Fibroblast of skin of left quadriceps (primary cell): ENCODE measurements at regions not wholly inside any gene's neighbourhood (a gene's known extent, or its start where the extent isn't known, plus 50 kb on each side); places are given as distances from the start of the nearest gene placed in this dataset.

ENCODE experiments used
- DNase-seq, 2 experiments: peaks; one replicate each; pipeline ENCODE4 v3.0.0-alpha.2; 2013; ENCODE audit warnings: low read depth in 2 of 2

DNA sequence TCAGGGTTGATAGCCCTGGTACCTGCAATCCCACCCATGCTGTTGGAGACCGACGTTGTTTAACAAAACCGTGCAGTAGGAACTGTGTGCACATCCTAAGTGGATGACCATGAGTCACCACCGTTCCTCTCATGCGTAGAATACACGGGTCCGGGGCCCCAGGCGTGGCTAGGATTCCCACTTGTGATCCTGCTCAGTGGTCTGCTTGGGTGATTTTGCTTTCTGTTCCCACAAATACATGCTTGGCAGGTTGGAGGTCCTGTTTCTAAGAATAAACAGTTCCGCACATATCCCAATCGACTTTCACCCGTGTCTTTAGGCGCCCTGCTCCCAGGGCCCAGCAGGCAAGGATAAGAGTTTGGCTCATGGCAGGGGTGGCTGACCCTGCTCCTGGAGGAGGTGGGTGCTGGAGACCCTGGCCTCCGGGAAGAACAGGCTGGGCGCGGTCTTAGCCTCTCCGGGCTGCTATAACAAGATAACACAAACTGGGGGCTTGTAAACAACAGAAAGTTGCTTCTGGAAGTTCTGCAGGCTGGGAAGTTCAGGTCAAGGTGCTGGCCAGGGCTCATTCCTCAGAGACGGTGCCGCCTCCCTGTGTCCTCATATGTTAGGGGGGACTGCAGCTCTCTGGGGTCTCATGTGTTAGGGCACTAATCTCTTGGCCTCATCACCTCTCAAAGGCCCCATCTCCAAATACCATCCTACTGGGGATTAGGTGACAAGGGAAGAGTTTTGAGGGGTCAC lies 1028.3 kb downstream of the BRD1 start:
- DNase-seq: no peak

DNA sequence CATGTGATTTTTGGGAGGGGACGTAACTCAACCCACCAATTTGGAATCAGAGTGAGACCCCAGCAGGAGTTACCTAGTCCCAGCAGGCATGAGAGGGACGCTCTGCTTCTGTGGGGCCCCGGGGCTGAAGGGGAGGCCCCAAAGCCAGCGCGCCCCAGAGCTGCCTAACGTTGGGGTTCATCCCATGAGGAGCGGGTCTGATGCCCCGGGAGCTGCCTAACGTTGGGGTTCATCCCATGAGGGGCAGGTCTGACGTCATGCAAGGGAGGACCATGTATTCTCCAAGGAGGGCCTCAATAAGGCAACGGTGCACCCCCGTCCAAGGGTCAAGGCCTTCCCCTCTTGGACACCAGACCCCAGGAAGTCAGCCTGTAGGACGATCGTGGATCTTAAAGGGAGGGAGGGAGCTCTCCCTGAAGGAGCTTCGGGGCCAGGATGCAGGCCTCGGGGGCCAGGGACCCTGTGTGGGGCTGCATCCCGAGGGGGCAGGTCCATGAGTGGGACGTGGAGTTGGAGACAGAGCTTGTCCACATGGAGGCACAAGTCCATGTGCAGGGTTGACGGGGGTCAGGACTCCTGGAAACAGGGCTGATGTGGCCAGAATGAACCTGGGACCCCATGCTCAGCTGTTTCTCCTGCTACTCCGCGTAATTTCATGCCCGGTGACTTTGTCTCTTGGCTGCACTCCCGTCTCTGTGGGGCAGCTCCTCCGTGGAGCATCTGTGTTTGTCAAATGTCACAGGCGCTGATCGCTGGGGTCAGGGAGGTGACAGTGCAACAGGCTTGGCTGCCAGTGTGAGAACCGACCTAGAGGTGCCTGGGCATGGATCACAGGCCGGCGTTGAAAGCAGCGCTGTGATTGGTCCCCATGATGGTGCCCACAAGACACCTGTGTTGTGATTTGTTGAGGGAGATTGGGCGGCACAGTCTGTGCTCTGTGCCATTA lies 1029.1 kb downstream of the BRD1 start:
- no peak for DNase-seq

- DNase-seq: no peak
These were observed 1029.9 kb downstream of the BRD1 start for GRCh38 chr22:48797731-48798130.

DNA sequence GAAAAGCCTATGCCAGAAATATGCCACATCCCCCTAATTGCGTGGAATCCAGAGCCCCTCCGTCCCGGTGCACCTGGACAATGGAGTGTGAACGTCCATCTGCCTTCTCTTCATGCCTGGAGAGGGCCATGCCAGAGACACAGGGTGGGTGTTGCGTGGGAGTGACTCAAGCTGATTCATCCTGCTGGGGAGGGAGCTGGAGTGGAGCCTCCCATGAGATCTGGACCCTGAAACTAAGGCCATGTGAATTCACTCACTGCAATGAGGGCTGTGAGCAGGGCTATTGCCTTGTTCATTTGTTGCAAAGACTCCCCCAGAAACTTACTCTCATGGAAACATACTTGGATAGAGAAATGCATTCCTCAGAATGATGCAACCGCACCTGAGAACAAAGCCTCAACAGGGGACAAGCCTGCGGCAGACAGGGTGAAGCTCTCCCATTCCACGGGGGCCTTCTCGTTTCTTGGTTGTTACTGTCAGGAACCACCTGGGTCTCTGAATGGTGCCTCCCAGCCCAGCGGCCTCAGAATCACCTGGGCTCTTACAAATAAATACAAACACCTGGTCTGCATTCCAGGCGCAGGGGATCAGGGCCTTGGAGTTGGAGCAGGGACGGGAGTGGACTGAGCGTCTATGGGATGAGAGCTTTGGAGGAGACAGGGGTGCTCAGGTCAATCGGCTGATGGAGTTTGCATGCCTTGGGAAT lies 1031.2 kb downstream of the BRD1 start:
- DNase-seq: no peak

DNA sequence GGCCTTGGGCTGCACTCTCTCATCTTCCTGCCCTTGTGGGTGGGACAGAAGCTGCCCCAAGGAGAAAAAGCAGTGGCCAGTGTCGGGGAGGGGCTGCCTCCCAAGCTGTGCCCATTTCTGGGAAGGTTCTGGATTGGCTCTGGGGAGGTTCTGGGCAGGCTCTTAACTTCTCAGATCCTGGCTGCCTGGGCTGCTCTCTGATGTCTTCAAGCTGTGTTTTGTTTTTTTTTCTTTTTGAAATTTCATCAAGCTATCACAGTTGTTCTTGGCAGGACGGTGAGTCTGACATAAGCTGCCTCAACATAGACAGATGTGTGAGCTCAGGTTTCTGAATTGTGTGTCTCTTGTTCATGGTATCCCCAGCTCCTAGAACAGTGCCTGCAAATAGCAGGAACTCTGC lies 1032.0 kb downstream of the BRD1 start:
- no peak for DNase-seq

DNA sequence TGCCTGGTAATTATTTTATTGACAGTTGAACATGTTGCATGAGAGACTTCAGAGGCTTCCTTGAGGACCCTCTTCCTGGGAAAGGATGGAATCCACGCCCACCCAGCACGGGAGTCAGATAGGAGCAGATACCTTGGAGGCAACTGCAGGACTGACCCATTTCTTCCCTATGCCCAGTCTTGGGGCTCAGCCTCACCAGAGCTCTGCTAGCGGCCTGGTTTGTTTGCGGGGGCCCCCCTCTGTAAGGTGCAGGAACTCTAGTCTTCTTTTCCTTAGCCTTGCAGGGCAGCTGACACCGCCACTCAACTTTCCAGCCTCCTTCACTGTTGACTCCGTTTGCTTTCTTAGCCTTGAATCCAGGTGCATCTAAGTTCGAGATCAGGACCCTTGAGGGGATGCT lies 1032.8 kb downstream of the BRD1 start:
- no peak for DNase-seq

DNA sequence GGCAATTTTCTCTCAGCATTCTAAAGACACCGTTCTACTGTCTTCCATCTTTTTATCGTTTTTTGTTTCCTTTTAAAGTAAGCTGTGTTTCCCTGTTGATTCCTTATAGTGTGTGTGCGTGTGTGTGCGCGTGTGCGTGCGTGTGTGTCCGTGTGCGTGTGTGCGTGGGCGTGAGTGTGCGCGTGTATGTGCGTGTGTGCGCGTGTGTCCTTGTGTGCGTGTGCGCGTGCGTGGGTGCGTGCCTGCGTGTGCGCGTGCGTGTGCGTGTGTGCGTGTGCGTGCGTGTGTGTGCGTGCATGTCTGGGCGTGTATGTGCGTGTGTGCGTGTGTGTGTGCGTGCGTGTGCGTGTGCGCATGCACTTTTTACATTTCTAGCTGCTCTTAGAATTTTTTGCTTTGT lies 1033.7 kb downstream of the BRD1 start:
- no peak for DNase-seq

- no peak for DNase-seq
These were observed 1041.0 kb downstream of the BRD1 start for GRCh38 chr22:48786679-48786996.

DNA sequence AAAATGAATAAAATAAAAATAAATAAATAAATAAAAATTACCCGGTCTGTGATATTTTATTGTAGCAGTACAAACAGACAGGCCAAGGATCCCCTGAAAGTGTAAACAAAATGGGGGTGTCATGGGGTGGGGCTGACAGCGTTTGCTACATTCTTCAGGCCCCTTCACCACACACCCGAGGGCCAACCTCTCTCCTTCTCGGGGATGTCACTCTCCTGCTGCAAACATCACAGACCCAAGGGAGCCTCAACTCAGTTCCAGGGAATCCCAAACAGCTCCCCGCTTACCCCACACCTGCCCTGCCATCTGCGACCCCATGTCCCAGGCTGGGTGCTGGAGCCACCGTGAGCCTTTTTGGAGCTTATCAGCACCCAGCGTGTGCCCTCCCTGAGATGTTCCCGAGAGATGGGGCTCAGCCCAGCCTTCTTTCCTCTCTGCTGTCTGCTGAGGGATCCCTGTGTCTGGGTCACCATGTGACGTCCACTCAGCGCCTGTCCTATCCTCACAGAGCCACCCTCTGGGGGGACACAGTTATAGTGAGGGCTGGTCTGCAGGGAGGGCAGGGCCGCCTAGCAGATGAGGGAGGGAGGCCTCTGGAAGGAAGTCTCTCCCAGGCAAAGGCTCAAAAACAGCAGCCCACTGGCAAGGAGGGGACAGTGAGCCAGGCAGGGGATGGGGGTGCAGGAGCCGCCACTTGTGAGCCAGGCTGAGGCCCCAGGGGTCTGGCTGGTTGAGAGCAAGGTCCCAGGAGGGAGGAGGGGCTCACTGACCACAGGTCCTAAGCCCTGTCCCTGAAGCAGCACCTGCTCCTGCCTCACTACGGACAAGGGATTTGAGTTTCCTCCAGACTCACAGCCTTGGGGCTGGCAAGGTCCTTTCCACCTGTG lies 1041.6 kb downstream of the BRD1 start:
- DNase-seq: no peak

GRCh38 chr22:48784701-48785503 lies 1042.8 kb downstream of the BRD1 start:
- DNase-seq: no peak

GRCh38 chr22:48783821-48784266 lies 1043.8 kb downstream of the BRD1 start:
- no peak for DNase-seq

- DNase-seq: no peak
These were observed 1044.7 kb downstream of the BRD1 start for GRCh38 chr22:48782811-48783511.

- no peak for DNase-seq
These were observed 1045.3 kb downstream of the BRD1 start for GRCh38 chr22:48782326-48782725.

DNA sequence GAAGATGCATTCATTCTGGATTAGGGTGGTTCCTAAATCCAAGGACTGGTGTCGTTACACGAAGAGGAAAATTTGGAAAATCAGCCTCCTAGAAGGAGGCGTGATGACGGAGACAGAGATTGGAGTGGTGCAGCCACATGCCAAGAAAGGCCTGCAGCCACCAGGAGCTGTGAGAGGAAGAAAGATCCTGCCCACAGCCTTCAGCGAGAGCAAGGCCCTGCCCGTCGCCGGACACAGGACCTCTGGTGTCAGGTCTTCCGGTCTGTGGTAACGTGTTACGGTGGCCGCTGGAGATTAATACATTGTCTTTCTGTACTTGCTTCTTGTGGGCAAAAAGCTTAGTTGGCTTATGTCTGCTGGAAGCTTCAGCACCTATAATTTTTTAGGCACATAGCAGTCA lies 1045.8 kb downstream of the BRD1 start:
- DNase-seq: no peak

GRCh38 chr22:48781391-48781790 lies 1046.3 kb downstream of the BRD1 start:
- no peak for DNase-seq

- DNase-seq: no peak
These were observed 1046.9 kb downstream of the BRD1 start for GRCh38 chr22:48780597-48781277.

- no peak for DNase-seq
These were observed 1047.7 kb downstream of the BRD1 start for GRCh38 chr22:48779661-48780596.

DNA sequence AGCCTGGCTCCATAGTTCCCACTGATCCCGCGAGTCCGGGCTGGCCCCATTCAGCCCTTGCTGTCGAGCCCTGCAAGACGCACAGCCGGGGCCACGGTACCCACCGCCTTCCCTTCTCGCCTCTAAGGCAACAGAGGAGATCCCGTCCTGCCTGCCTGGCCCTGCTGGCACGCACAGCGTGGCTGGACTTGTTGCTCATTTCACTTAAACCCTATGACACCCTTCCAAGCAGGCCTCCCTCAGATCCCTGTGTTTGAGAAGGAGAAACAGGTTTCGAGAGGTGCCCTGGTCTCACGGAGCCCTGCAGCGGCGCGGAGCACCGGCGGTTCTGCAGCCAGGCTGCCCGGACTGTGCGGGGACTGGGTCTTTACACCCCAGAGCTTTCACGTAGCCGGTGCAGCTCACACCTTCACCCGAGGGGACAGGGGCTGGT lies 1048.4 kb downstream of the BRD1 start:
- no peak for DNase-seq
